ENCODE measurements at regions not wholly inside any gene's neighbourhood (a gene's known extent, or its start where the extent isn't known, plus 50 kb on each side); places are given as distances from the start of the nearest gene placed in this dataset.

GRCh38 chr17:74082886-74083285 is 120.6 kb upstream of the RPL38 start (continued):
- TF ChIP-seq CHD7 (IDR thresholded peaks at IDR 0.05; ENCODE audit: insufficient replicate concordance, low read length), result no peak
- TF ChIP-seq SP2 (IDR thresholded peaks at IDR 0.05; ENCODE audit: low read length), result no peak
- no peak for TF ChIP-seq JUND (IDR thresholded peaks at IDR 0.05; ENCODE audit: low read length)
- TF ChIP-seq CEBPB (IDR thresholded peaks at IDR 0.05; ENCODE audit: low read depth, low read length), result no peak
- TF ChIP-seq HDAC6 (IDR thresholded peaks at IDR 0.05; ENCODE audit: low read depth, low read length), result no peak
- TF ChIP-seq KDM5A (IDR thresholded peaks at IDR 0.05; ENCODE audit: low read length), result no peak
- no peak for TF ChIP-seq SIRT6 (IDR thresholded peaks at IDR 0.05; ENCODE audit: low read length)
- TF ChIP-seq CHD2 (IDR thresholded peaks at IDR 0.05; ENCODE audit: low read length), result no peak
- no peak for TF ChIP-seq BRCA1 (IDR thresholded peaks at IDR 0.05; ENCODE audit: low read depth, low read length)
- no peak for TF ChIP-seq KDM4A (IDR thresholded peaks at IDR 0.05; ENCODE audit: low read depth, low read length, severe bottlenecking)
- no peak for TF ChIP-seq TBP (IDR thresholded peaks at IDR 0.05; ENCODE audit: low read depth, low read length)
- no peak for TF ChIP-seq SRF (IDR thresholded peaks at IDR 0.05; ENCODE audit: low read depth, low read length)
- TF ChIP-seq RFX5 (IDR thresholded peaks at IDR 0.05; ENCODE audit: borderline replicate concordance, low read depth, low read length), result no peak
- TF ChIP-seq SIN3A (conservative IDR thresholded peaks at IDR 0.05 in 1 of 2, IDR thresholded peaks at IDR 0.05 in 1 of 2; ENCODE audit: low read depth in 1 of 2, low read length in 2 of 2), result no peak
